AG09309 (cell line): ENCODE measurements at regions not wholly inside any gene's neighbourhood (a gene's known extent, or its start where the extent isn't known, plus 50 kb on each side); places are given as distances from the start of the nearest gene placed in this dataset.

ENCODE experiments used
- DNase-seq: peaks from one replicate; pipeline ENCODE4 v3.0.0-alpha.2; 2010; ENCODE audit warnings: low read depth
- H3K4me3 ChIP-seq: 2 replicates; pipeline ENCODE4 v1.5.1; 2011; ENCODE audit warnings: mild to moderate bottlenecking, low read depth, low read length, moderate library complexity; ENCODE audit not compliant: control insufficient read depth
- CTCF ChIP-seq: IDR thresholded peaks from 2 replicates; pipeline ENCODE4 v1.5.1; 2011; ENCODE audit warnings: mild to moderate bottlenecking, low read depth, low read length, inconsistent platforms; ENCODE audit not compliant: insufficient read depth, control insufficient read depth; ENCODE audit errors: missing control alignments

GRCh38 chr7:27299861-27300260, 57.3 kb downstream of the EVX1 start:
- TF ChIP-seq CTCF = no peak
- DNase-seq = no peak
- no peak overlapping the region for H3K4me3 ChIP-seq

GRCh38 chr7:27300421-27300820, 57.8 kb downstream of the EVX1 start:
- no peak overlapping the region for H3K4me3 ChIP-seq
- no peak for DNase-seq
- TF ChIP-seq CTCF = no peak

- no peak for DNase-seq
- H3K4me3 ChIP-seq = no peak overlapping the region
- no peak for TF ChIP-seq CTCF
Measured at GRCh38 chr7:27302590-27302989, 60.0 kb downstream of the EVX1 start.

- no peak for DNase-seq
- no peak for TF ChIP-seq CTCF
- H3K4me3 ChIP-seq = no peak overlapping the region
Measured at GRCh38 chr7:27303026-27303425, 60.4 kb downstream of the EVX1 start.

- TF ChIP-seq CTCF = no peak
- H3K4me3 ChIP-seq = no peak overlapping the region
- DNase-seq = no peak
Measured at GRCh38 chr7:27305854-27306253, 63.3 kb downstream of the EVX1 start.

GRCh38 chr7:27312820-27313219, 70.2 kb downstream of the EVX1 start:
- no peak for DNase-seq
- no peak for TF ChIP-seq CTCF

GRCh38 chr7:27314111-27314510, 71.5 kb downstream of the EVX1 start:
- TF ChIP-seq CTCF = no peak
- no peak for DNase-seq
- no peak overlapping the region for H3K4me3 ChIP-seq

More at GRCh38 chr7:27312820-27313219, 70.2 kb downstream of the EVX1 start:
- H3K4me3 ChIP-seq = no peak overlapping the region
